ENCODE measurements at regions not wholly inside any gene's neighbourhood (a gene's known extent, or its start where the extent isn't known, plus 50 kb on each side); places are given as distances from the start of the nearest gene placed in this dataset.

- TF ChIP-seq EZH2 (IDR thresholded peaks at IDR 0.05; ENCODE audit: low read depth) (no peak), CTCF (conservative IDR thresholded peaks at IDR 0.05) (no peak)
Measured at GRCh38 chr9:38249049-38249448, 143.5 kb upstream of the ALDH1B1 start.
